CD4-positive, alpha-beta T cell treated with Interleukin-6 at 100 ng/mL for 8 hours (primary cell): ENCODE measurements at regions not wholly inside any gene's neighbourhood (a gene's known extent, or its start where the extent isn't known, plus 50 kb on each side); places are given as distances from the start of the nearest gene placed in this dataset.
"Not testable (repeated sequence)": the region's sequence is repeated elsewhere in the genome, so short reads cannot be mapped to it uniquely, and the experiment has no call there.

ENCODE experiments used
- DNase-seq: peaks from one replicate; pipeline ENCODE4 v3.0.0-alpha.2; 2020; ENCODE audit warnings: mixed read lengths, low spot score

DNA sequence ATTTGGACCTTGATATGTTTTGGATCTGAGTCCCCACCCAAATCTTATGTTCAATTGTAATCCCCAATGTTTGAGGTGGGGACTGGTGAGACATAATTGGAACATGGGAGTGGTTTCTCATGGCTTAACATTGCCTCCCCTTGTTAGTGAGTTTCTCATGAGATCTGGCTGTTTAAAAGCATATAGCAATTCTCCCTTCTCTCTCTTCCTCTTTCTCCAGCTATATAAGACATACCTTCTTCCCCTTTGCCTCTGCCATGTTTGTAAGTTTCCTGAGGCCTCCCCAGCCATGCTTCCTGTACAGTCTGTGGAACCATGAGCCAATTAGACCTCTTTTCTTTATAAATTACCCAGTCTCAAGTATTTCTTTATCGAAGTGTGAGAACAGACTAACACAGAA is 692.4 kb downstream of the KCNT2 start:
- DNase-seq: no peak

GRCh38 chr1:195909061-195909460 is 699.2 kb downstream of the KCNT2 start:
- no peak for DNase-seq

GRCh38 chr1:195908121-195908520 is 700.1 kb downstream of the KCNT2 start:
- DNase-seq: no peak

- no peak for DNase-seq
These were observed 705.0 kb downstream of the KCNT2 start for GRCh38 chr1:195903203-195903602.

- DNase-seq: no peak
These were observed 705.5 kb downstream of the KCNT2 start for GRCh38 chr1:195902779-195903178.

GRCh38 chr1:195899762-195900352 is 708.4 kb downstream of the KCNT2 start:
- DNase-seq: no peak

GRCh38 chr1:195898924-195899323 is 709.3 kb downstream of the KCNT2 start:
- DNase-seq: no peak

DNA sequence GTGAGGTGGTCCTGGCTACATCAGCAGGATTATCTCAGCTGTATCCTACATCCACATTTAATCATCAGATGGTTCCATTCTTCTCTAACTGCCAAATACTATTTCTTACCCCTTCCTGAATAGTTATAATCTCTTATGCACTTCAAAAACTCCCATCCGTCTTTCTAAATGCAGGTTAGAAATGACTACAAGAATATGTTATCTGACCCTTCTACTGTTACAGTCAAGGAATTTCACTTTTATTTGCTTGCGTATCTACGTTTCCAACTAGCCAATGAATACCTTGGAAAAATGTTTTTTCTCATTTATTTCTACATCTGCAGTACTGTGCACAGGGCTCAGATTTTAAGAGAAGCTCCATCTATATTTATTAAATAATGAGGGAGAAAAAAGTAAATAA is 709.9 kb downstream of the KCNT2 start:
- DNase-seq: no peak

DNA sequence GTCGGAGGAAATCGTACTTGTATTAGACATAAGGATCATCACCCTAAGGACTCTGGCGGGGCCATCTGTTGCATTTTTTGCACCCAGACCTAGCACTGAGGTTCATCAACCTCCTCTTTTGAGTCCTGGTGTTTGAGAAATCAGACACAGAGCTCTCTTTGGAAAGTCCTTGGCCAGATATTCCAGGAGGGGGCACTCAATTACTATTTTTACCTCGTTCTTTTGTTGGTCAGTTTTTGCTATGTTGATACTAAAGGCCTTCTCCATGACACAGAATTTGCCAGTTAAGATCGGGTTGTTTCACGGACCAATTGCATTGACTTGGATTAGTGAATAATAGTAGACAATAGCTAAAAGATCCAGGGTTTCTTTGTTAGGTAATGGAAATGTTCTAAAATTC is 711.2 kb downstream of the KCNT2 start:
- no peak for DNase-seq

GRCh38 chr1:195894411-195894810 is 713.8 kb downstream of the KCNT2 start:
- no peak for DNase-seq

- no peak for DNase-seq
These were observed 722.2 kb downstream of the KCNT2 start for GRCh38 chr1:195886000-195886399.

- DNase-seq: no peak
These were observed 729.8 kb downstream of the KCNT2 start for GRCh38 chr1:195878478-195878877.

DNA sequence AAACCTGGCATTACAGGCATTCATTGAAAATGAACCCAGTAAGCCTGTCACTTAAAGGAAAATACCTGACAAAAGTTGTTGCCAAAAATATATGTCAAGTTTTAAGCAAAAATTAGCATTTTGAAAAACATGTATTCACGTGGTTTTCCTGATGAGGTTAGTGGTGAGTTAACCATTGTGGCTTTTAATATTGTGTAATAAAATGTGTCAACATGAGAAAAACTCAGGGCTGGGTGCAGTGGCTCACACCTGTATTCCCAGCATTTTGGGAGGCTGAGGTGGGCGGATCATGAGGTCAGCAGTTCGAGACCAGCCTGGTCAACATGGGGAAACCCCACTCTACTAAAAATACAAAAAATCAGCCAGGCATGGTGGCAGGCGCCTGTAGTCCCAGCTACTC is 731.4 kb downstream of the KCNT2 start:
- no peak for DNase-seq

DNA sequence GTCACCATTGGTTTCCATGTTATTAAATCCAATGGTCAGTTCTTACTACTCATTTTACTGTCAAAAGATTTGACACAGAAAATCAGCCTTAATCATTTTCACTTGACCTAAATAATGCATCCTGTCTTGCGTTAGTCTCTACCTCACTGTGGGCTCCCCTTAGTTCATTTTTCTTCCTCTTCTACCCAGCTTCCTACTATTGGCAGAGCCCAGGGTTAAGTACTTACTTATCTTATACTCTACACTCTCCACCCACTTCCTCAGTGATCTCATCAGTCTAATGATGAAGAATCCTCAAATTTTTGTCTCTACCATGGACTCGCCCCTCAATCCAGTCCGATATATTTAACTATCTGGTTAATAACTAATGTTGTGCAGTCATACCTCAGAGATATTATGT is 735.9 kb downstream of the KCNT2 start:
- no peak for DNase-seq

GRCh38 chr1:195867638-195868037 is 740.6 kb downstream of the KCNT2 start:
- DNase-seq: no peak

DNA sequence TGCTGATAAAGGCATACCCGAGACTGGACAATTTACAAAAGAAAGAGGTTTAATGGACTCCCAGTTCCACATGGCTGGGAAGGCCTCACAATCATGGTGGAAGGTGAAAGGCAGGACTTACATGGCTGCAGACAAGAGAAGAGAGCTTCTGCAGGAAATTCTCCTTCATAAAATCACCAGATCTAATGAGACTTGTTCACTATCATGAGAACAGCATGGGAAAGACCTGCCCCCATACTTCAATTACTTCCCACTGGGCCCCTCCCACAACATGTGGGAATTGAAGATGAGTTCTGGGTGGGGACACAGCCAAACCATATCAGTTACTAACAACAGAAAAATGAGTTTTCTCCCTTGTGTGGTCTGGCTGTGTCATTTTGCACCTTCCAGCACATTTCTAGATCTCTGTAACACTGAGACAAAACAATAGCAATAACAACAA is 741.4 kb downstream of the KCNT2 start:
- DNase-seq: no peak

- DNase-seq: no peak
These were observed 742.0 kb downstream of the KCNT2 start for GRCh38 chr1:195866091-195866780.

GRCh38 chr1:195851804-195852203 is 756.4 kb downstream of the KCNT2 start:
- DNase-seq: no peak

DNA sequence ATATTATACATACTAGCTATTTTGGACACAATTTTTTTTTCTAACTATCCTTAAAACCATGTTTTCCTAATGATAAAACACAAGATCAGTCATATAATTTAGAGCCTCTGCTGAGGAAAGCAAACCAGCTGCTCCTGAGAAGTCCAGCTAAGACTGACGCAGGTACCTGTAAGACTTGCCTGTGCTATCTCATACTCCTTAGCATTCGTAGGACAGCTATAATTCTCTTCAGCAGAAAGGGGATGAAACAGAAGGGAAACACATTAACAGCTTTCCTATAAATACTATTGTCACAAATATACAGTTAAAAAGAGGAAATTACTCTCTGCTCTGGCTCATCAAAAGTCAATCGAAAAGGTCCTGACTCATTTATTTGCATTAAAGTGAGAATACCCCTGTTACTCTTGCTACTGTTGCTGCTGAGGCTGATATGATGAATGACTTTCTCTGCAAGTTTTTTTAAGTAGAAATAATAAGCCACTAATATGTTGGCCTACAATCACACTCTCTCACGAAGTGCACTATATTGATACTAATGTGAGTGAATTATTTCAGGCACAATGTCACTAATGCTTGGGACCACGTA is 757.1 kb downstream of the KCNT2 start:
- no peak for DNase-seq

- DNase-seq: no peak
These were observed 759.1 kb downstream of the KCNT2 start for GRCh38 chr1:195849180-195849579.

GRCh38 chr1:195847957-195848875 is 760.0 kb downstream of the KCNT2 start:
- DNase-seq: not testable (repeated sequence)

DNA sequence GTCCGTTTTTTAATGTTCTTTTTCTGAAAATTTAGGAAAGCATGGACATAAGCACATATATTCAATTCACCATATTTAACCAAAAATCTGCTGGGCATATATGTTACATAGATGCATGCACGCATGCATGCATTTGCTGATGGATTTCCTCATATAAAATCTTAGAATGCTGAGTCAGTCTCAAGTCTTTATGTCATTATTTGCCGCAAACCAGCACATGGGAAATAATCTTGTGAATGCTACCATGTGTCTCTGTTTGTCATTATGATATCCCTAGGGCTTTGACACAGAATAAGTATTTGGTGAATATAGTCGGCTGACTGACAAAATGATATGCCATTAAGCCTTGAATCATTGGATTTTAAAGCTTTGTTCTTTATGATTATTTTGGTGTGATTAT is 776.5 kb downstream of the KCNT2 start:
- DNase-seq: no peak

GRCh38 chr1:195828325-195828724 is 779.9 kb downstream of the KCNT2 start:
- DNase-seq: no peak
